ENCODE measurements at regions not wholly inside any gene's neighbourhood (a gene's known extent, or its start where the extent isn't known, plus 50 kb on each side); places are given as distances from the start of the nearest gene placed in this dataset.

DNA sequence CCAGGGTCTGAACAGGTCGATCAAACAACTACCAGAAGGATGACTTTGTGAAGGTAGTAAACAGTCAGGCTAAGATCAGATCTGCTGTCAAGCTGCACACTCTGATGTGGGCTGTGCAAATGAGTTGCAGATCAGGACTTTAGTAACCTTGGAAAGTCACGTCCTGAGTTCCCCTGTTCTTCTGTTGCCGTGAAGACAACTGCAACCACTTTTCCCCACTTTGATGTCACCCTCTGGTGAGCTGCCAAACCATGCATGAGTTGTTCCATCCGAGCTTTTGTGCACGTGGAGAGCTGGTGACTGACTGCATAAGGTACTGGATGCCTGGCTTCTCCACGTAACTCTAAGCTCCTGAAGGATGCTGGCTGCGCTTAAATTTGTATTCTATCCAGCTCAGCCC, 111.0 kb downstream of the CD83 start:
- DNase-seq (ENCODE audit: low spot score) (no peak), ATAC-seq (no peak), FAIRE-seq (no peak)
- Histone ChIP-seq H3K4me2 (ENCODE audit: low read depth, low read length) (no peak overlapping the region), H3K9ac (ENCODE audit: insufficient read depth, low read depth, low read length) (no peak overlapping the region), H4K20me1 (ENCODE audit: insufficient read depth, low read length) (no peaks in the 10 kb centered on the region), H3K79me2 (ENCODE audit: insufficient read depth, low read length) (no peaks in the 10 kb centered on the region), H2AFZ (ENCODE audit: low read length) (no peak overlapping the region), H3K4me1 (ENCODE audit: insufficient read depth, low read length) (no peaks in the 10 kb centered on the region), H3K27ac (ENCODE audit: extremely low read length, insufficient read depth, low read length) (no peak overlapping the region), H3K27me3 (ENCODE audit: control insufficient read depth in 1 of 2, insufficient read depth in 2 of 2, low read length in 2 of 2) (no peaks in the 10 kb centered on the region), H3K36me3 (replicated peaks in 1 of 2; ENCODE audit: control insufficient read depth in 1 of 2, insufficient read depth in 2 of 2, low read length in 2 of 2) (no peaks in the 10 kb centered on the region), H3K4me3 (replicated peaks in 1 of 3; ENCODE audit: insufficient read depth in 1 of 3, low read depth in 2 of 3, low read length in 3 of 3) (no peak overlapping the region), H3K9me3 (ENCODE audit: low read length) (peaks cover 4% of the 10 kb centered on the region; the same call in 1 of the 2 replicates)
- no TSS peak for BruUV-seq (replicated peaks)
- ChIA-PET POLR2A (no interaction called here), CTCF (ENCODE audit: low intra/inter-chr PET ratio, low total read pairs) (no interaction called here)
- WGBS (ENCODE audit: low lambda C conversion rate): 16% methylated on average over 6 of the region's 7 CpGs
- intact Hi-C loops (cut with micrococcal nuclease; ENCODE audit: unreplicated experiment) (no loop called here), in situ Hi-C loops (cut with HindIII; ENCODE audit: extremely low pct_ligation_motif_present, low pct_unique_long_range_greater_than_20kb) (no loop called here)
- no peak for TF ChIP-seq ZNF619 (CRISPR knock-in tag; IDR thresholded peaks at IDR 0.05)
- no peak for TF ChIP-seq HOXA9 (CRISPR knock-in tag; IDR thresholded peaks at IDR 0.05; ENCODE audit: borderline replicate concordance)
- TF ChIP-seq, protein P1, sequence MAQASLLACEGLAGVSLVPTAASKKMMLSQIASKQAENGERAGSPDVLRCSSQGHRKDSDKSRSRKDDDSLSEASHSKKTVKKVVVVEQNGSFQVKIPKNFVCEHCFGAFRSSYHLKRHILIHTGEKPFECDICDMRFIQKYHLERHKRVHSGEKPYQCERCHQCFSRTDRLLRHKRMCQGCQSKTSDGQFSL (CRISPR knock-in tag; IDR thresholded peaks at IDR 0.05): no peak
- TF ChIP-seq, protein P2, sequence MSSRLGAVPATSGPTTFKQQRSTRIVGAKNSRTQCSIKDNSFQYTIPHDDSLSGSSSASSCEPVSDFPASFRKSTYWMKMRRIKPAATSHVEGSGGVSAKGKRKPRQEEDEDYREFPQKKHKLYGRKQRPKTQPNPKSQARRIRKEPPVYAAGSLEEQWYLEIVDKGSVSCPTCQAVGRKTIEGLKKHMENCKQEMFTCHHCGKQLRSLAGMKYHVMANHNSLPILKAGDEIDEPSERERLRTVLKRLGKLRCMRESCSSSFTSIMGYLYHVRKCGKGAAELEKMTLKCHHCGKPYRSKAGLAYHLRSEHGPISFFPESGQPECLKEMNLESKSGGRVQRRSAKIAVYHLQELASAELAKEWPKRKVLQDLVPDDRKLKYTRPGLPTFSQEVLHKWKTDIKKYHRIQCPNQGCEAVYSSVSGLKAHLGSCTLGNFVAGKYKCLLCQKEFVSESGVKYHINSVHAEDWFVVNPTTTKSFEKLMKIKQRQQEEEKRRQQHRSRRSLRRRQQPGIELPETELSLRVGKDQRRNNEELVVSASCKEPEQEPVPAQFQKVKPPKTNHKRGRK (CRISPR knock-in tag; IDR thresholded peaks at IDR 0.05): no peak
- TF ChIP-seq NFIB (CRISPR knock-in tag; IDR thresholded peaks at IDR 0.05; ENCODE audit: borderline replicate concordance): no peak
- no peak for TF ChIP-seq PLRG1 (conservative IDR thresholded peaks at IDR 0.05)
- no peak for TF ChIP-seq ZNF558 (CRISPR knock-in tag; IDR thresholded peaks at IDR 0.05; ENCODE audit: borderline replicate concordance)
- TF ChIP-seq TOE1 (CRISPR knock-in tag; IDR thresholded peaks at IDR 0.05): no peak
- no peak for TF ChIP-seq ZNF33A (CRISPR knock-in tag; IDR thresholded peaks at IDR 0.05; ENCODE audit: borderline replicate concordance)
- no peak for TF ChIP-seq SRY (CRISPR knock-in tag; IDR thresholded peaks at IDR 0.05)
- no peak for TF ChIP-seq SRSF9 (IDR thresholded peaks at IDR 0.05; ENCODE audit: borderline replicate concordance, insufficient read depth, low read depth, low read length, poor library complexity, severe bottlenecking)
- TF ChIP-seq FOXO1 (CRISPR knock-in tag; IDR thresholded peaks at IDR 0.05): no peak
- TF ChIP-seq JUN (CRISPR knock-in tag; IDR thresholded peaks at IDR 0.05): no peak
- TF ChIP-seq KLF16 (CRISPR knock-in tag; IDR thresholded peaks at IDR 0.05): no peak
- TF ChIP-seq, protein P3, sequence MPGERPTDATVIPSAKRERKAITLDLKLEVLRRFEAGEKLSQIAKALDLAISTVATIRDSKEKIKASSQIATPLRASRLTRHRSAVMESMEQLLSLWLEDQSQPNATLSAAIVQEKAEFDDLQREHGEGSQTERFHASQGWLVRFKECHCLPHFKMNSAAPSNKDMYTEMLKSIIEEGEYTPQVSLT (CRISPR knock-in tag; IDR thresholded peaks at IDR 0.05; ENCODE audit: borderline replicate concordance, low read depth): no peak
- no peak for TF ChIP-seq ZNF441 (CRISPR knock-in tag; IDR thresholded peaks at IDR 0.05; ENCODE audit: borderline replicate concordance)

Measured in HepG2 (cell line).